ENCODE measurements at regions not wholly inside any gene's neighbourhood (a gene's known extent, or its start where the extent isn't known, plus 50 kb on each side); places are given as distances from the start of the nearest gene placed in this dataset.

- no peak for DNase-seq
These were observed 248.2 kb downstream of the QKI start for GRCh38 chr6:163662604-163663225.

GRCh38 chr6:163661272-163661671 lies 246.8 kb downstream of the QKI start:
- DNase-seq, result no peak

GRCh38 chr6:163659803-163660202 lies 245.3 kb downstream of the QKI start:
- no peak for DNase-seq

- no peak for DNase-seq
These were observed 241.0 kb downstream of the QKI start for GRCh38 chr6:163655217-163656121.

GRCh38 chr6:163651915-163652668 lies 237.6 kb downstream of the QKI start:
- DNase-seq, result no peak

- no peak for DNase-seq
These were observed 236.9 kb downstream of the QKI start for GRCh38 chr6:163651426-163651825.

GRCh38 chr6:163648868-163649267 lies 234.3 kb downstream of the QKI start:
- no peak for DNase-seq

- no peak for DNase-seq
These were observed 233.1 kb downstream of the QKI start for GRCh38 chr6:163647624-163648023.

- no peak for DNase-seq
These were observed 232.3 kb downstream of the QKI start for GRCh38 chr6:163646866-163647265.

GRCh38 chr6:163646133-163646532 lies 231.6 kb downstream of the QKI start:
- DNase-seq, result no peak

GRCh38 chr6:163645560-163645959 lies 231.0 kb downstream of the QKI start:
- no peak for DNase-seq

GRCh38 chr6:163643866-163644265 lies 229.3 kb downstream of the QKI start:
- no peak for DNase-seq

GRCh38 chr6:163641706-163642105 lies 227.2 kb downstream of the QKI start:
- DNase-seq, result no peak

GRCh38 chr6:163640641-163641040 lies 226.1 kb downstream of the QKI start:
- no peak for DNase-seq

GRCh38 chr6:163637524-163637923 lies 223.0 kb downstream of the QKI start:
- DNase-seq, result no peak

- no peak for DNase-seq
These were observed 221.3 kb downstream of the QKI start for GRCh38 chr6:163635731-163636364.

GRCh38 chr6:163635315-163635714 lies 220.8 kb downstream of the QKI start:
- DNase-seq, result no peak

GRCh38 chr6:163634211-163635171 lies 220.0 kb downstream of the QKI start:
- no peak for DNase-seq

- DNase-seq, result no peak
These were observed 216.5 kb downstream of the QKI start for GRCh38 chr6:163630991-163631390.

- DNase-seq, result no peak
These were observed 216.1 kb downstream of the QKI start for GRCh38 chr6:163630572-163630971.

- DNase-seq, result no peak
These were observed 215.6 kb downstream of the QKI start for GRCh38 chr6:163630096-163630495.

Measured in activated effector memory CD4-positive, alpha-beta T cell treated with Interleukin-2 at 50 U/mL for 16 hours (primary cell).